Stimulated activated CD4-positive, alpha-beta T cell treated with anti-CD3 and anti-CD28 coated beads, Interleukin-15, amount 100 ng/mL, for 1 hour (primary cell): ENCODE measurements at regions not wholly inside any gene's neighbourhood (a gene's known extent, or its start where the extent isn't known, plus 50 kb on each side); places are given as distances from the start of the nearest gene placed in this dataset.

Source experiments
- DNase-seq, 2 donors: peaks; one replicate each; pipeline ENCODE4 v3.0.0-alpha.2; 2020; ENCODE audit warnings: low read depth in 1 of 2, low spot score in 1 of 2

- no peak for DNase-seq
These were observed 300.1 kb upstream of the CDH5 start for GRCh38 chr16:66066404-66066803.

DNA sequence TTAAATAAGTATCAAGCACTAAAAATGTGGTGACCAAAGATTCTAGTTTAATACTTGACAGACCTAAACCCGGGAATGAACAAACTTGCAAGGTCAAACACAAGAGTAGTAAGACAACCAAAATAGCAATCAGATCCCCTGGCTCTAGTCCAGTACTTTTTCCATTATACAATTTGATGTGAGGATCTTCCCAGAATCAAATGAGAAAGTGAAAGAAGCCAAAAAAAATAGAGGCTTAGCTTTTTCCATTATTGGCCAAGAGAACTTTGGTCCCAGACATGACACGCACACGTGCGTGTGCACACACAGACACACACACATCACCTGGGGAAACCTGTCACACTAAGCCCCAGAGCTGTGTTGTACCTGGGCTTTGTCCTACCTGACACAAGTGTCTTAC lies 300.6 kb upstream of the CDH5 start:
- DNase-seq: no peak

GRCh38 chr16:66064801-66065530 lies 301.5 kb upstream of the CDH5 start:
- DNase-seq: no peak

DNA sequence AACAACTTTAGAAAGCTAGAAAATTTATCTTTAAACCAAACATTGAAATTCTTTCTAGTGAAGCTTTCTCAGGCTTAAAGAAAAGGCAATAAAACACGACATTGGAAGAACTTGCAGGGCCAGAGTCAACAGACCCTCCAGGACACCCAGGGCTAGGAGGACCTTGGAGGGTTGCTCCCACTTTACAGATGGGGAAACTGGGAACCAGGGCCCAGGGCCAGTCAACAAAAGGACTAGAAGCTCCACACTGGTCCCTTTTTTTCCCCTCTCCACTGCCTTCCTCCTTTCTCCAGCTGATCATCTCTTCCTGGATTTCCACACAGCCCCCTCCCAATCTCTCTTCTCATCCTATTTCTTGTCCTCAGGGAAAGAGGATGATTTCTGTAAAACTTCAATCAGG lies 307.7 kb upstream of the CDH5 start:
- no peak for DNase-seq

DNA sequence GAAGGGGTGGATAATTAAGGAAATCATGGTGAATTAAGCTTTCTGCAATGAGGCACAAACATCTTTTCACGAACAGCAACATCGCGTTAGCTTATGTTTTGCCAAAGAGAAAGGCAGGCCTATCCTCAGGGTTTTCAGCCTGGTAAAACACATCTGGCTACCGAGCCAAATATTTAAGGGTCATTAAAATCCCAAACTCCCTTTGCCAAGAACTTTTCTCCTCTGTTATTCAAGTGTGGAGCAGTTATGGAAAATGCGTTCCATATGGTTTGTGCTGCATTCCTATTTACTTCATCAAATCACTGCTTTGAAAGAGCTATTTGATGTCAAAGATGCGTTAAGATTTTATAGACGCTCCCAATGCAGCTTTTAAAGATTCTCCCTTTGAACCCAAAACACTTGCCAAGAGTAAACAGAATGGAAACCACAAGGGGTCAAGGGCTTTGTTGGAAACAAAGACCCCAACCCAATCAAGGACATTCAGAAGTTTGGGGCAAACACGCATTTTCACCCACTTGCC lies 308.3 kb upstream of the CDH5 start:
- DNase-seq: no peak

- no peak for DNase-seq
These were observed 309.4 kb upstream of the CDH5 start for GRCh38 chr16:66057057-66057456.

GRCh38 chr16:66054095-66054494 lies 312.4 kb upstream of the CDH5 start:
- DNase-seq: no peak

DNA sequence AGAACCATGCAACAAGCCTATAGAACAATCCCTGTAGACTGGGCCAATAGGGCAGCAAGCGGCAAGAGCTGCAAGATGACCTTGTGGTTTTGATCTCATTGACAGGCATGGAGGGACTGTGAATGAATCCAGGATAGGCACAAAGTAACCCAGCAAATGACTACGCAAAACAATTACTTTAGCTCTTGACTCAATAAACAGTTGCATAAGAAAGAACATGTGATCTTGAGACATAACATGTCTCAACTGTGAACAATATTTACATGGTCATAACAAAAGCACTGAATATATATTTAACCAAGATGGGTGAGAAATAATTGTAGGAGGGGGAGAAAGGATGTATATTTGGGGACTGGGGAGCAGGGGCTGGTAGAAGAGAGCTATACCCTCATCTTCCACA lies 313.7 kb upstream of the CDH5 start:
- DNase-seq: no peak

- no peak for DNase-seq
These were observed 315.5 kb upstream of the CDH5 start for GRCh38 chr16:66050991-66051390.

GRCh38 chr16:66049865-66050264 lies 316.6 kb upstream of the CDH5 start:
- no peak for DNase-seq

DNA sequence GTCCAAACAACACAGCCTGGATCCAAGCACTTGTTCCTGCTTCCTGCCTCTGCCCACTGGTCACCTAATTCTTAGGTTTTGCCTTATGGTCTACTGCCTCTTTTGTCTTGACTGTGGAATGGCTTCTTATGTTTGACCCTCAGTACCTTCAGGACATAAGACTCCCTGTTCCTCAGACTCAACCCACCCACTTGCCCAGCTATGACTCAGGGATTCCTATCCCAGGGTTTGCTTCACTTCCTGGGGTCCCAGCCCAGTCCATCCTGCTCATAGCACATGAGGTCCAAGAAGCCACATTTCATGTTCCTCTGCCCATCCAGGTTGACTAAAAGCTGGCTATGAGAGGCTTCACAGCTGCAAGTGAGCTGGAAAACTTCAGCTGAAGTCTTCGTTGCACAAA lies 320.9 kb upstream of the CDH5 start:
- DNase-seq: no peak

- no peak for DNase-seq
These were observed 321.9 kb upstream of the CDH5 start for GRCh38 chr16:66044556-66044955.

DNA sequence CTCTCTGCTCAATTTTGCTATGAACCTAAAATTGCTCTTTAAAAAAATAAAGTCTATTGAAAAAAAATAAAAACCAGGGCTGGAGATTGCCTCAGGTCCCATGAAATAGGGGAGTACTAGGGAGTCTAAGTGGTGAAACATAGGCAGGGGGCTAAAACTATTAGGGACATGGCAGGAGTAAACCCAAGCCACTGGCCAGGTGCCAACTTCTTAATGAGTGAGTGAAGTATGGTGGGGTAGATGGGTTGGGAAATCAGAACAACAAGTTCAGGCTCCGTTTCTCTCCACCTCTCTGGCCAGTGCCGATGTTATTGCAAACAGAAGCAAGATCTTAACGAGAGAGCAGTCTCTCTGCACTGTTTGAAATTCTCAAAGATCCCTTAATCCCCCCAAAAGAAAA lies 322.4 kb upstream of the CDH5 start:
- no peak for DNase-seq

DNA sequence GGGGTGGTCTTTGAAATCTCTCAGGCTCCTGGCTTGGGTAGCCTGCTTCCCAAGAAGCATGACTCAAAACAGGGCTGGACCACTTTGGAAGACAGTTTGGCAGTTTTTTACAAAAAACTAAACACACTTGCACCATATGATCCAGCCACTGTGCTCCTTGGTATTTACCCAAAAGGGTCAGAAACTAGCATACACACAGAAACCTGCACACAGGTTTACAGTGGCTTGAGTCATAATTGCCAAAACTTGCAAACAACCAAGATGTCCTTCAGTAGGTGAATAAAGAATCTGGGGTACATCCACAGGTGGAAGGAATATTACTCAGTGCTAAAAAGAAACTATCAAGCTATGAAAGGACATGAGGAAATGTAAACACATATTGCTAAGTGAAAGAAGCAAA lies 323.2 kb upstream of the CDH5 start:
- DNase-seq: no peak

GRCh38 chr16:66042341-66042740 lies 324.1 kb upstream of the CDH5 start:
- DNase-seq: no peak

GRCh38 chr16:66041907-66042306 lies 324.6 kb upstream of the CDH5 start:
- no peak for DNase-seq

- DNase-seq: no peak
These were observed 326.7 kb upstream of the CDH5 start for GRCh38 chr16:66039793-66040192.

DNA sequence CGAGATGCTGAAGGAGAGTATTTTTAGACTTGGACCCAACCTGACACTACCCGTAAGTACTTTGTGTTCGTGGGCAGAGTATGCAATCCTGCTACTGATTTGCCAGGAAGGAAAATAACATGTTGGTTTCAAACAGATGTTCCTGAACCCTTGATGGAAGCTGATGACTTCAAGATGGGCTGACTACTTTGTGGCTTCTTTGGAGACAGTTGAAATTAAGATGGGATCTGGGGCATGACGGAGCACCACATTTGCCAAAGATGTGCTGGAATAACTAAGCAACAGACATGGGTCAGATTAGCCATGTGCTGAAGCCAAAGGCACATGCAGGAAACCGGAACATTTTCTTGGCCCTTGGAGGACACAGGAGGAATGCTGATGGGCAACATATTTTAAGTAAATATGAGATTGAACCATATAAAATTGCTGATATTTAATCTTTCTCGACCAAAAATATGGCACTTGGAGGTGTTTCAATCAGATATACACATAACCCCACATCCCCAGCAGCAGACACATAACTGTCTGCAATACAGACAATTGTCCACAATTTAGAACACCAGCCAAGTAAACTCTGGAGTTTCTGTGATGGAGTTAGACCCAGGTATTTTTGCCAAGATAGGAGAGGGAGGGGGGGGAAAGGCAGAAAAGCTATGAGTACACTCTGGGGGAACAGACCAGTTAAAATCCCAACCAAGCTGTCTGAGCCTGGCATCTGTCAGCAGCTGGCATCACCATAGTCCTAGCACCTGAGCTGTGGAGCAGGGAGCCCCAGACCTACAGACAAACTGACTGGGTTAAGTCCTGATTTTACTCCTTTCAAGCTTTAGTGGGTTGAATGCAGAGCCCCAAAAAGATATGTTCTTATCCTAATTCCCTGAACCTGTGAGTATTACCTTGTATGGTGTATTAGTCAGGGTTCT lies 329.4 kb upstream of the CDH5 start:
- DNase-seq: no peak

DNA sequence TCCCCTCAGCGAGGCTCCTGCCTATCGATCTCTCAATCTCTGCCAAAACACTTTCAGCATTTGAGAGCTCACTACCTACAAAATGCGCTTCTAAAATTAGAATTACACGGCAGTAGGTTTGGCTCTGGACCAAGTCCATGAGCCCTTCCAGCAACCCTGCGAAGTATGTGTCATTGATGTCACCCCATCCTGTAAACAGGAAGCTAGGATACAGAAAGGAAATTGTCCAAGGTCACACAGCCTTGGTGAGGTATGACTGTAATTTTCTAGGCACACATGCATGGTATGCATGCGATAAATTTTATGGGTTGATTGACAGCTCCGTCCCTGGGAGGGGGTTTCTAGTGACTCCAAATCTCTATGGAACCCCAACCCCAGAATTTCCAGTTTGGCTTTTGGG lies 330.3 kb upstream of the CDH5 start:
- no peak for DNase-seq

DNA sequence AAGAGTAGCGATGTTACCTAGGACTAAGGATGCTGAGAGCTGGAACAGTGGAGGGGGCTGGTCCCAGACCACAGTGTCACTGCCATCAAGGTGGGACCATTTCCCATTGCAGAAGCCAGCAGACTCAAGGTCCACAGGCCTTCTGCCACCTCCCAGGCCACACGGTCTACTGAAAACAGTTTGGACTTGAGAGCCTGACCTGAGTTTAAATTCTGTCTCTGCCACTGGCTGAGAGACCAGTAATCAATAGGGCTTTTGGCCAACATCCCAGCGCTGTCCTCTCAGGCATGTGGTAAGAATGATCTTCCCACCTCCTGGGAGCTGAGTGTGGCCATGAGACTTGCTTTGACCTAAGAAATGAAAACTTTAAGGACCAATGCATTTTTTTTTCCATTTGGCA lies 331.4 kb upstream of the CDH5 start:
- DNase-seq: no peak

GRCh38 chr16:66032841-66033240 lies 333.6 kb upstream of the CDH5 start:
- no peak for DNase-seq

GRCh38 chr16:66030036-66030435 lies 336.5 kb upstream of the CDH5 start:
- no peak for DNase-seq
